Heart right ventricle (tissue), 16 donors: ENCODE measurements at regions not wholly inside any gene's neighbourhood (a gene's known extent, or its start where the extent isn't known, plus 50 kb on each side); places are given as distances from the start of the nearest gene placed in this dataset.

Experiments used
- ATAC-seq, 8 donors: fragments of 200-7000 bp; cut with Tn5 transposase; one replicate each; pipeline ENCODE4 v1.9.1; 2020; ENCODE audit warnings: mild to moderate bottlenecking in 8 of 8, moderate library complexity in 8 of 8, moderate number of reproducible peaks in 1 of 8
- DNase-seq, 2 donors: peaks; one replicate each; pipeline ENCODE4 v3.0.0-alpha.2; 2020
- H3K27ac ChIP-seq, 10 donors: fragments of 200-600 bp; sonication (generic) in 2 of 10; one replicate each; pipeline versions ENCODE4 v1.5.0 to v1.8.0; 2020 to 2022; ENCODE audit warnings: mild to moderate bottlenecking in 3 of 10
- H3K27me3 ChIP-seq, 7 donors: fragments of 200-600 bp; one replicate each; pipeline ENCODE4 v1.8.0; 2021 to 2022; ENCODE audit warnings: mild to moderate bottlenecking in 2 of 7
- H3K36me3 ChIP-seq, 9 donors: fragments of 200-600 bp; sonication (generic) in 1 of 9; one replicate each; pipeline versions ENCODE4 v1.5.0 to v1.8.0; 2020 to 2022; ENCODE audit warnings: mild to moderate bottlenecking in 2 of 9
- H3K4me1 ChIP-seq, 9 donors: fragments of 200-600 bp; sonication (generic) in 1 of 9; one replicate each; pipeline versions ENCODE4 v1.5.0 to v1.8.0; 2020 to 2022; ENCODE audit warnings: mild to moderate bottlenecking in 4 of 9
- H3K4me3 ChIP-seq, 10 donors: fragments of 200-600 bp; sonication (generic) in 2 of 10; one replicate each; pipeline versions ENCODE4 v1.5.0 to v1.8.0; 2020 to 2022; ENCODE audit warnings: mild to moderate bottlenecking in 7 of 10, moderate library complexity in 2 of 10
- H3K9me3 ChIP-seq, 11 donors: fragments of 200-600 bp in 10 of 11; sonication (generic) in 2 of 11; one replicate each; pipeline versions ENCODE4 v1.5.0 to v1.8.0; 2013 to 2022; ENCODE audit warnings: mild to moderate bottlenecking in 2 of 11, control low read depth in 1 of 11, moderate library complexity in 1 of 11
- WGBS, 2 donors: extraction: QIAGEN DNeasy Blood & Tissue Kit; methylation state at CpG; one replicate each; pipeline ENCODE4 v1.1.7; 2013; ENCODE audit warnings: inconsistent platforms in 1 of 2; 5-methylcytosine and 5-hydroxymethylcytosine counted together
- intact Hi-C, 10 donors: fragments of 100-400 bp; cut with DNase I; formaldehyde crosslinking; loops; one replicate each; pipeline versions ENCODE4 v1.11.1 to v1.14.2; 2022
- TF ChIP-seq, protein P1 (sequence below), 9 donors: fragments of 200-600 bp; sonication (generic) in 2 of 9; IDR thresholded peaks; one replicate each; pipeline versions ENCODE4 v1.5.0 to v1.8.0; 2021 to 2022; ENCODE audit warnings: antibody characterized with exemption in 9 of 9, mild to moderate bottlenecking in 5 of 9, moderate library complexity in 1 of 9
- donor health status: Arrhythmogenic right ventricular cardiomyopathy.
- donor health status: ischemic (EF 13 %, LVEDD 7.1; RV severe dilation, severe dysfunction).
- donor health status: healthy with polysubstance abuse.
- donor health status: DM: no; HTN: yes; CAD: no.
- donor health status: DM: no; HTN: no; CAD: no.
- donor health status: ischemic (EF 25% LVEDD 6.9; RV normal size, moderate dysfunction).
- donor health status: ischemic (EF 25% LVEDD 5.7; RV mildly dilated, moderate dysfunction).
- donor health status: healthy.
- donor health status: DM: yes; HTN: yes; CAD: no.
- donor health status: Ischemic cardiomyopathy.
- donor health status: ischemic (EF 35%, LVEDD 5.7; RV mildly dilated, moderate dysfunction).
- donor health status: nonischemic (EF 11% LVEDD 7.7; RV severe dilation, severe dysfunction).
- donor health status: DM: yes; HTN: yes; CAD: no.
- donor health status: PGD.
- donor health status: ischemic (EF 29% LVEDD 5.4; RV normal size, mild dysfunction).
- donor health status: nonischemic (EF 23%, LVEDD 6.1; RV moderate dilation, normal function).

DNA sequence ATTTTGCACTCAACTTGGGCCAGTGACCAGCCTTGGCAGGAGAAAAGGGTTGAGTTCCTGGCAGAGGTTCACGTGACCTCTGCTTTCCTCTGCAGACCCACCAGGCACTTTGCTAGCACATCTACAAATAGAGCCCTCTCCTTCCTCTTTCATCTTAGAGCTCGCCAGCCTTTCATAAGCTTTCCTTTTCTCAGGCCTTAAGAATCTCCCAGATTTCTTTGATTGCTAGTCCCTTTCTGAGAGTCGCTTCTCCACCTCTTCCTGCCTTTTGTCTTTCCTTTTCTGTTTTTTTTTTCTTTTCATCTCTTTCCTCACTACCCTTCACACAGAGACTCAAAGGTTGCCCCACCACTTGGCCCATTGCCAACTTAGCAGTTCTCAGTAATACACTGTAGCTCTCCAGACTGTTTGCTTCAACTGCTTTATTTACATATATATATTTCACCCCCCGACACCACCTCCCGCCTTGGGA, 375.7 kb upstream of the SPRY2 start:
- DNase-seq (peak; percentile 23 to 30), ATAC-seq (peak in 7 of 8 donors; percentile 61 to 98 (median 95))
- no peaks in the 10 kb centered on the region for H3K36me3 ChIP-seq
- H3K9me3 ChIP-seq = peaks cover 0 to 14% (median 0%) of the 10 kb centered on the region in 11 donors
- H3K4me3 ChIP-seq = no peak overlapping the region
- no peaks in the 10 kb centered on the region for H3K27me3 ChIP-seq
- intact Hi-C loops = no loop called here
- peak overlapping the region in 9 of 10 donors; percentile 4 to 63 (median 47) for H3K27ac ChIP-seq
- peaks cover 0 to 9% (median 3%) of the 10 kb centered on the region in 9 donors for H3K4me1 ChIP-seq
- TF ChIP-seq, protein P1, sequence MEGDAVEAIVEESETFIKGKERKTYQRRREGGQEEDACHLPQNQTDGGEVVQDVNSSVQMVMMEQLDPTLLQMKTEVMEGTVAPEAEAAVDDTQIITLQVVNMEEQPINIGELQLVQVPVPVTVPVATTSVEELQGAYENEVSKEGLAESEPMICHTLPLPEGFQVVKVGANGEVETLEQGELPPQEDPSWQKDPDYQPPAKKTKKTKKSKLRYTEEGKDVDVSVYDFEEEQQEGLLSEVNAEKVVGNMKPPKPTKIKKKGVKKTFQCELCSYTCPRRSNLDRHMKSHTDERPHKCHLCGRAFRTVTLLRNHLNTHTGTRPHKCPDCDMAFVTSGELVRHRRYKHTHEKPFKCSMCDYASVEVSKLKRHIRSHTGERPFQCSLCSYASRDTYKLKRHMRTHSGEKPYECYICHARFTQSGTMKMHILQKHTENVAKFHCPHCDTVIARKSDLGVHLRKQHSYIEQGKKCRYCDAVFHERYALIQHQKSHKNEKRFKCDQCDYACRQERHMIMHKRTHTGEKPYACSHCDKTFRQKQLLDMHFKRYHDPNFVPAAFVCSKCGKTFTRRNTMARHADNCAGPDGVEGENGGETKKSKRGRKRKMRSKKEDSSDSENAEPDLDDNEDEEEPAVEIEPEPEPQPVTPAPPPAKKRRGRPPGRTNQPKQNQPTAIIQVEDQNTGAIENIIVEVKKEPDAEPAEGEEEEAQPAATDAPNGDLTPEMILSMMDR (IDR thresholded peaks at IDR 0.05) = no peak
- WGBS, 2 donors = 38 to 54% methylated on average over 5 of the region's 5 CpGs

DNA sequence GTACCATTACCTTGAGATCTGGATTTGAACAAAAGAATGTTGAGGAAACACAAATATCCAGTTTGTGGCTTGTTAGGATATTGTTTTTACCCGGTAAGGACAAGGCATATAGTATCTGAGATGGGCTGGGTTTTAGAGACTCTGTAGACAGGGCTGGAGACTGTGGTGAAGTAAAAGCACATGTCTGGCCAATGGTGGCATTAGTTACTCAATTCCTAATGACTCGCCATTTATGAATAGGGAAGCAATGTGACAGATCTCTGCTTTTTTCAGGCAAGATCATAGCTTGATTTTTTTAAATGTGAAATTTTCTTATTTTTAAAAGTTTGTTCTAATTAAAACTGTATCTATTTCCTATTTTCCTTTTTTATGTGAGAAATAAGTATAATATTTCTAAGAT, 371.1 kb upstream of the SPRY2 start:
- Histone ChIP-seq H3K9me3 (peaks cover 0 to 14% (median 0%) of the 10 kb centered on the region in 11 donors), H3K4me1 (peaks cover 0 to 9% (median 2%) of the 10 kb centered on the region in 9 donors), H3K4me3 (no peak overlapping the region), H3K27ac (no peak overlapping the region), H3K27me3 (no peaks in the 10 kb centered on the region), H3K36me3 (no peaks in the 10 kb centered on the region)
- intact Hi-C loops = no loop called here
- no peak for ATAC-seq
- TF ChIP-seq, protein P1 (IDR thresholded peaks at IDR 0.05) = no peak
- DNase-seq = no peak
- 92 to 96% methylated on average over 2 of the region's 2 CpGs for WGBS, 2 donors

DNA sequence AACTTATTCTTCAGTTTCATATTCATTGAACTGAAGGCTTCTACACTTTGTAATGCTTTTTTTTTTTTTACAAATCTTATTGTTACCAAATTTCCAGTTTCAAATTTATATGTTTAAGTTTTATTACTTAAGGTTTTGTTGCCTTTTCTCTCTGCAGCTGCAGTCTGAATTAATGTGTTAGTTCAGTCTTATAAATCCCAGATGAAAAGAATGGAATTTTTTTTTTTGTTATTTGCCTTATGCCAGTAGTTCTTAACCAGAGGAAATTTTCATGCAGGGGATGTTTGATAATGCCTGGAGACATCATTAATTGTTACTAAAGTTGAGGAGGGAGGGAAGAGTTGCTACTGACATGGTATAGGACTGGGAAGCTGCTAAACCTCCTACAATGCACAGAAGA, 367.9 kb upstream of the SPRY2 start:
- intact Hi-C loops = no loop called here
- no peak for DNase-seq
- no peak for ATAC-seq
- Histone ChIP-seq H3K27me3 (no peaks in the 10 kb centered on the region), H3K36me3 (no peaks in the 10 kb centered on the region), H3K4me1 (no peaks in the 10 kb centered on the region), H3K4me3 (no peak overlapping the region), H3K9me3 (peaks cover 0 to 18% (median 0%) of the 10 kb centered on the region in 11 donors), H3K27ac (no peak overlapping the region)
- TF ChIP-seq, protein P1 (IDR thresholded peaks at IDR 0.05) = no peak

DNA sequence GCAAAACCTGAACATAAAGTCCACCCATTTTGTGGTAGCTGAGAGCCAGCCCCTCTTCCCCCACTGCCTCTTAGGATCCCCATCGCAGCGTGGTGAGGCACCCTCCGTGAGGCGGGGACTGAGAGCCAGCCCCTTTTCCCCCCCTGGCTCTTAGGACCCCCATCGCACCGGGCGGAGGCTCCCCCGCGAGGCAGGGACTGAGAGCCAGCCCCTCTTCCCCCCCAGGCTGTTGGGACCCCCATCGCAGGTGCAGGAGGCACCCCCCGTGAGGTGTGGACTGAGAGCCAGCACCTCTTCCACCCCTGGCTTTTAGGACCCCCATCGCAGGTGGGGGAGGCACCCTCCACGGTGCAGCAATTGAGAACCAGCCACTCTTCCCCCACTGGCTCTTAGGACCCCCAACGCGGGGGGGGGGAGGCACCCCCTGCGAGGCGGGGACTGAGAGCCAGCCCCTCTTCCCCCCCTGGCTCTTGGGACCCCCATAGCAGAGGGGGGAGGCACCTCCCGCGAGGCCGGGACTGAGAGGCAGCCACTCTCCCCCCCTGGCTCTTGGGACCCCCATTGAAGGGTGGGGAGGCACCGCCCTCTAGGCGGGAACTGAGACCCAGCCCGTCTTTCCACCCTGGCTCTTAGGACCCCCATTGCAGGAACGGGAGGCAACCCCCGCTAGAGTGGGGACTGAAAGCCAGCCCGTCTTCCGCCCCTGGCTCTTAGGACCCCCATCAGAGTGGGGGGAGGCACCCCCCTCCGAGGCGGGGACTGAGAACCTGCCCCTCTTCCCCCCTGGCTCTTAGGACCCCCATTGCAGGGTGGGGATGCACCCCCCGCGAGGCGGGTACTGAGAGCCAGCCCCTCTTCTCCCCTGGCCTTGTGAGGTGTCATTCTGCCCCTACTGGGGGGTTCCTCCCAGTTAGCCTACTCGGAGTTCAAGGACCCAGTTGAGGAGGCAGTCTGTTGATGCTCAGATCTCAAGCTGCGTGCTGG, 366.4 kb upstream of the SPRY2 start:
- no peaks in the 10 kb centered on the region for H3K36me3 ChIP-seq
- H3K27ac ChIP-seq = no peak overlapping the region
- H3K9me3 ChIP-seq = peaks cover 0 to 14% (median 0%) of the 10 kb centered on the region in 11 donors
- TF ChIP-seq, protein P1 (IDR thresholded peaks at IDR 0.05) = no peak
- H3K4me3 ChIP-seq = no peak overlapping the region
- no peak for DNase-seq
- no peaks in the 10 kb centered on the region for H3K27me3 ChIP-seq
- WGBS, 2 donors = 94 to 97% methylated on average over 34 of the region's 34 CpGs
- H3K4me1 ChIP-seq = no peaks in the 10 kb centered on the region
- intact Hi-C loops = no loop called here
- peak in 2 of 8 donors; percentile 17 to 38 for ATAC-seq
